ENCODE measurements at regions not wholly inside any gene's neighbourhood (a gene's known extent, or its start where the extent isn't known, plus 50 kb on each side); places are given as distances from the start of the nearest gene placed in this dataset.
"Not testable (repeated sequence)": the region's sequence is repeated elsewhere in the genome, so short reads cannot be mapped to it uniquely, and the experiment has no call there.

- Histone ChIP-seq H3K4me1 (ENCODE audit: insufficient read depth, low read length) (no peaks in the 10 kb centered on the region; the same call in 1 of the 2 replicates), H3K27ac (ENCODE audit: low read length) (no peak overlapping the region), H3K27me3 (ENCODE audit: insufficient read depth, low read length) (no peaks in the 10 kb centered on the region), H3K9me3 (ENCODE audit: insufficient read depth, low read depth, low read length) (peaks cover 8% of the 10 kb centered on the region), H3K4me3 (ENCODE audit: low read length) (no peak overlapping the region), H3K9ac (ENCODE audit: low read depth, low read length) (no peak overlapping the region), H3K36me3 (ENCODE audit: insufficient read depth, low read depth, low read length) (no peaks in the 10 kb centered on the region)
Observed at GRCh38 chr13:112169941-112170822, 103.2 kb downstream of the SOX1 start.

GRCh38 chr13:112170823-112171569 lies 104.0 kb downstream of the SOX1 start:
- Histone ChIP-seq H3K36me3 (ENCODE audit: insufficient read depth, low read depth, low read length) (no peaks in the 10 kb centered on the region), H3K4me1 (ENCODE audit: insufficient read depth, low read length) (no peaks in the 10 kb centered on the region; the same call in 1 of the 2 replicates), H3K9ac (ENCODE audit: low read depth, low read length) (no peak overlapping the region), H3K27ac (ENCODE audit: low read length) (no peak overlapping the region), H3K9me3 (ENCODE audit: insufficient read depth, low read depth, low read length) (peaks cover 8% of the 10 kb centered on the region), H3K4me3 (ENCODE audit: low read length) (no peak overlapping the region), H3K27me3 (ENCODE audit: insufficient read depth, low read length) (no peaks in the 10 kb centered on the region)

- Histone ChIP-seq H3K27me3 (ENCODE audit: insufficient read depth, low read length) (no peaks in the 10 kb centered on the region), H3K36me3 (ENCODE audit: insufficient read depth, low read depth, low read length) (no peaks in the 10 kb centered on the region), H3K4me1 (ENCODE audit: insufficient read depth, low read length) (no peaks in the 10 kb centered on the region), H3K27ac (ENCODE audit: low read length) (no peak overlapping the region), H3K9me3 (ENCODE audit: insufficient read depth, low read depth, low read length) (peaks cover 8% of the 10 kb centered on the region), H3K9ac (ENCODE audit: low read depth, low read length) (no peak overlapping the region), H3K4me3 (ENCODE audit: low read length) (no peak overlapping the region)
Observed at GRCh38 chr13:112171570-112171965, 104.6 kb downstream of the SOX1 start.

- H3K4me3 ChIP-seq (ENCODE audit: low read length): no peak overlapping the region
- H3K36me3 ChIP-seq (ENCODE audit: insufficient read depth, low read depth, low read length): no peaks in the 10 kb centered on the region
- no peak overlapping the region for H3K27ac ChIP-seq (ENCODE audit: low read length)
- H3K4me1 ChIP-seq (ENCODE audit: insufficient read depth, low read length): no peaks in the 10 kb centered on the region
- H3K9me3 ChIP-seq (ENCODE audit: insufficient read depth, low read depth, low read length): peaks cover 8% of the 10 kb centered on the region
- no peak overlapping the region for H3K9ac ChIP-seq (ENCODE audit: low read depth, low read length)
- no peaks in the 10 kb centered on the region for H3K27me3 ChIP-seq (ENCODE audit: insufficient read depth, low read length)
Observed at GRCh38 chr13:112172017-112172416, 105.1 kb downstream of the SOX1 start.

- H3K27me3 ChIP-seq (ENCODE audit: insufficient read depth, low read length): no peaks in the 10 kb centered on the region
- H3K27ac ChIP-seq (ENCODE audit: low read length): no peak overlapping the region
- H3K36me3 ChIP-seq (ENCODE audit: insufficient read depth, low read depth, low read length): no peaks in the 10 kb centered on the region
- H3K9me3 ChIP-seq (ENCODE audit: insufficient read depth, low read depth, low read length): peaks cover 8% of the 10 kb centered on the region
- H3K4me1 ChIP-seq (ENCODE audit: insufficient read depth, low read length): no peaks in the 10 kb centered on the region
- H3K9ac ChIP-seq (ENCODE audit: low read depth, low read length): no peak overlapping the region
- no peak overlapping the region for H3K4me3 ChIP-seq (ENCODE audit: low read length)
Observed at GRCh38 chr13:112172641-112173251, 105.8 kb downstream of the SOX1 start.

- no peaks in the 10 kb centered on the region for H3K27me3 ChIP-seq (ENCODE audit: insufficient read depth, low read length)
Observed at GRCh38 chr13:112174476-112175110, 107.6 kb downstream of the SOX1 start.

GRCh38 chr13:112175162-112176075 lies 108.5 kb downstream of the SOX1 start:
- Histone ChIP-seq H3K27me3 (ENCODE audit: insufficient read depth, low read length) (no peaks in the 10 kb centered on the region), H3K9me3 (ENCODE audit: insufficient read depth, low read depth, low read length) (peaks cover 8% of the 10 kb centered on the region)

More at GRCh38 chr13:112174476-112175110, 107.6 kb downstream of the SOX1 start:
- Histone ChIP-seq H3K36me3 (ENCODE audit: insufficient read depth, low read depth, low read length) (no peaks in the 10 kb centered on the region), H3K4me1 (ENCODE audit: insufficient read depth, low read length) (no peaks in the 10 kb centered on the region), H3K9me3 (ENCODE audit: insufficient read depth, low read depth, low read length) (peaks cover 8% of the 10 kb centered on the region), H3K9ac (ENCODE audit: low read depth, low read length) (no peak overlapping the region), H3K4me3 (ENCODE audit: low read length) (no peak overlapping the region), H3K27ac (ENCODE audit: low read length) (no peak overlapping the region)

GRCh38 chr13:112176141-112177119 lies 109.5 kb downstream of the SOX1 start:
- not testable (repeated sequence) for H3K9me3 ChIP-seq (ENCODE audit: insufficient read depth, low read depth, low read length)

More at GRCh38 chr13:112175162-112176075, 108.5 kb downstream of the SOX1 start:
- Histone ChIP-seq H3K4me1 (ENCODE audit: insufficient read depth, low read length) (no peaks in the 10 kb centered on the region), H3K27ac (ENCODE audit: low read length) (no peak overlapping the region), H3K9ac (ENCODE audit: low read depth, low read length) (no peak overlapping the region), H3K4me3 (ENCODE audit: low read length) (no peak overlapping the region), H3K36me3 (ENCODE audit: insufficient read depth, low read depth, low read length) (no peaks in the 10 kb centered on the region)

GRCh38 chr13:112177450-112178288 lies 110.7 kb downstream of the SOX1 start:
- peaks cover 8% of the 10 kb centered on the region for H3K9me3 ChIP-seq (ENCODE audit: insufficient read depth, low read depth, low read length)
- H3K4me3 ChIP-seq (ENCODE audit: low read length): no peak overlapping the region
- H3K9ac ChIP-seq (ENCODE audit: low read depth, low read length): no peak overlapping the region
- H3K4me1 ChIP-seq (ENCODE audit: insufficient read depth, low read length): no peaks in the 10 kb centered on the region
- H3K36me3 ChIP-seq (ENCODE audit: insufficient read depth, low read depth, low read length): no peaks in the 10 kb centered on the region
- H3K27ac ChIP-seq (ENCODE audit: low read length): no peak overlapping the region
- H3K27me3 ChIP-seq (ENCODE audit: insufficient read depth, low read length): no peaks in the 10 kb centered on the region

More at GRCh38 chr13:112176141-112177119, 109.5 kb downstream of the SOX1 start:
- not testable (repeated sequence) for H3K27ac ChIP-seq (ENCODE audit: low read length); H3K36me3 ChIP-seq (ENCODE audit: insufficient read depth, low read depth, low read length); H3K4me1 ChIP-seq (ENCODE audit: insufficient read depth, low read length); H3K4me3 ChIP-seq (ENCODE audit: low read length); H3K9ac ChIP-seq (ENCODE audit: low read depth, low read length); H3K27me3 ChIP-seq (ENCODE audit: insufficient read depth, low read length)
